ENCODE measurements at regions not wholly inside any gene's neighbourhood (a gene's known extent, or its start where the extent isn't known, plus 50 kb on each side); places are given as distances from the start of the nearest gene placed in this dataset.

- TF ChIP-seq ZNF274 (IDR thresholded peaks at IDR 0.05; ENCODE audit: low read depth, low read length) = no peak
- no peak overlapping the region for H3K4me3 ChIP-seq (ENCODE audit: low read length)
Observed at GRCh38 chr1:42043182-42043581, 110.0 kb upstream of the GUCA2B start.

GRCh38 chr1:42041031-42041430 lies 112.2 kb upstream of the GUCA2B start:
- no peak overlapping the region for H3K4me3 ChIP-seq (ENCODE audit: low read length)
- TF ChIP-seq ZNF274 (IDR thresholded peaks at IDR 0.05; ENCODE audit: low read depth, low read length) = no peak

- no peak for TF ChIP-seq ZNF274 (IDR thresholded peaks at IDR 0.05; ENCODE audit: low read depth, low read length)
- no peak overlapping the region for H3K4me3 ChIP-seq (ENCODE audit: low read length)
Observed at GRCh38 chr1:42040159-42040558, 113.1 kb upstream of the GUCA2B start.

GRCh38 chr1:42038261-42038660 lies 114.9 kb upstream of the GUCA2B start:
- TF ChIP-seq ZNF274 (IDR thresholded peaks at IDR 0.05; ENCODE audit: low read depth, low read length) = no peak
- no peak overlapping the region for H3K4me3 ChIP-seq (ENCODE audit: low read length)

- TF ChIP-seq ZNF274 (IDR thresholded peaks at IDR 0.05; ENCODE audit: low read depth, low read length) = no peak
Observed at GRCh38 chr1:42037586-42037985, 115.6 kb upstream of the GUCA2B start.

GRCh38 chr1:42037161-42037560 lies 116.0 kb upstream of the GUCA2B start:
- TF ChIP-seq ZNF274 (IDR thresholded peaks at IDR 0.05; ENCODE audit: low read depth, low read length) = no peak
- no peak overlapping the region for H3K4me3 ChIP-seq (ENCODE audit: low read length)

More at GRCh38 chr1:42037586-42037985, 115.6 kb upstream of the GUCA2B start:
- no peak overlapping the region for H3K4me3 ChIP-seq (ENCODE audit: low read length)

GRCh38 chr1:42035830-42036604 lies 117.2 kb upstream of the GUCA2B start:
- no peak for TF ChIP-seq ZNF274 (IDR thresholded peaks at IDR 0.05; ENCODE audit: low read depth, low read length)
- H3K4me3 ChIP-seq (ENCODE audit: low read length) = peak overlapping the region; percentile 76

- peak overlapping the region; percentile 76 for H3K4me3 ChIP-seq (ENCODE audit: low read length)
- TF ChIP-seq ZNF274 (IDR thresholded peaks at IDR 0.05; ENCODE audit: low read depth, low read length) = no peak
Observed at GRCh38 chr1:42035205-42035829, 116.6 kb upstream of the HIVEP3 start.

- TF ChIP-seq ZNF274 (IDR thresholded peaks at IDR 0.05; ENCODE audit: low read depth, low read length) = no peak
- peak overlapping the region; percentile 76 for H3K4me3 ChIP-seq (ENCODE audit: low read length)
Observed at GRCh38 chr1:42034426-42034825, 115.7 kb upstream of the HIVEP3 start.

DNA sequence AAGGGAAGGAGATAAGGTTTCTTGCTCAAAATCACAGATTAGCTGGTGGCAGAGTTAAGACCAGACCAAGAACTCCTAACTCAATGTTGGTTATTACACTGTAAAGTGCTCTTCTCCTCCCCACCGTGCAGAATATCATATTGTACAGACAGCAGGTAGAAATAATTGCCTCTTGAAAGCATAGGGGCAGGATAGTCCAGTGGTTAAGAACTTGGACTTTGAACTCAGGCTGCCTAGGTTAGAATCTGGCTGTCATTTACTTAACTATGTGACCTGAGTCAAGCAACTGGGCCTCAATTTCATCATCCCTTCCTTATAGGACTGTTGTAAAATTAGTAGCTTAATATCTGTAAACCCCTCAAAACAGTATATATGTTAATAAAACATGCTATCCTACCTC lies 114.9 kb upstream of the HIVEP3 start:
- TF ChIP-seq ZNF274 (IDR thresholded peaks at IDR 0.05; ENCODE audit: low read depth, low read length) = no peak

DNA sequence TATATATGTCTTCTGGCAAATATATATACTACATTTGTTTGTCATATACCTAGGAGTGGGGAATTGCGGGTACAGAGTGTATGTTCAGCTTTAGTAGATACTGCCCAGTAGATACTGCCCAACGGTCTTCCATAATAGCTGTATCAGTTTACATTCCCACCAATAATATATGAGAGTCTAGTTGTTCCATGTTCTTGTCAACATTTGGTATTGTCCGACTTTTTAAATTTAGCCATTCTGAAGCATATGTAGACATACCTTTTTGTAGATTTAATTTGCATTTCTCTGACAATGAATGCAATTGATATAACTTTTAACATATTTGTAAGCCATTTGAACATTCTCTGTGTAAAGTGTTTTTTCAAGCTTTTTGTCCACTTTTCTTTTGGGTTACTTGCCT lies 99.0 kb upstream of the HIVEP3 start:
- no peak for TF ChIP-seq ZNF274 (IDR thresholded peaks at IDR 0.05; ENCODE audit: low read depth, low read length)
- H3K4me3 ChIP-seq (ENCODE audit: low read length) = no peak overlapping the region

More for the DNA sequence above, 114.9 kb upstream of the HIVEP3 start:
- no peak overlapping the region for H3K4me3 ChIP-seq (ENCODE audit: low read length)

DNA sequence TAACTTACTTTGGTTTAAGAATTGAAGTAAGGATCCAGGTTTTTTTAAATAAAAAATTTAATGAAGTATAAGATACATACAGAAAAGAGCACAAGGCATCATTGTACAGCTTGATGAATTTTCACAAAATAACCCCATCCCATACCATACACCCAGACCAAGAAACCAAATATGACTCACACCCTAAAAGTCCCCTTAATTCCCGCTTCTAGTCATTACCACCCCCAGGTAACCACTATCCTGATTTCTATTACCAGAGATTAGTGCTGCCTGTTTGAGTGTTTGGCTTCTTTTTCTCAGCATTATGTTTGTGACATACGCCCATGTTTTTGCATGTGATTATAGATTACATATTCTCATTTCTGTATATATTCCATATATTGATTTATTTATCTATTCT lies 98.5 kb upstream of the HIVEP3 start:
- H3K4me3 ChIP-seq (ENCODE audit: low read length) = no peak overlapping the region
- no peak for TF ChIP-seq ZNF274 (IDR thresholded peaks at IDR 0.05; ENCODE audit: low read depth, low read length)

DNA sequence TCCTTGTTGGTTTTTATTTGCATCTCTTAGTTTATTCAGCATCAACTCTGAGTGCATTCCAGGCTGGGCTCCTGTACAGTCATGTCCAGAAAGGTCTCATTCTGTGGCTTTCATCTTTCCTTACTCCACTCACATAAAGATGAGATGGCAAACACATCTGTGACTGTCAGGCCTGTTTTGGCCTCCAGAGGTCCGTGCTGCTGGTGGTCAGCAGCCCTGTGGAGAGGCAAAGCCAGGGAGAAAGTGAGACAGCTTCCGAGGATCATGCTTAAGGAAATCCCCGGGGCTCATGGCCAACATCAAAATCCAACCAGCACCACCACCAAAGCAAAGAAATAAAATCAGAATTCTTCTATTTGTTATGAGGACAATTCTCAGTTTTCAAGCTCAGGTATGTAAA lies 96.1 kb upstream of the HIVEP3 start:
- no peak overlapping the region for H3K4me3 ChIP-seq (ENCODE audit: low read length)
- TF ChIP-seq ZNF274 (IDR thresholded peaks at IDR 0.05; ENCODE audit: low read depth, low read length) = no peak

GRCh38 chr1:42013881-42014470 lies 95.3 kb upstream of the HIVEP3 start:
- no peak overlapping the region for H3K4me3 ChIP-seq (ENCODE audit: low read length)

GRCh38 chr1:42012852-42013251 lies 94.1 kb upstream of the HIVEP3 start:
- TF ChIP-seq ZNF274 (IDR thresholded peaks at IDR 0.05; ENCODE audit: low read depth, low read length) = no peak

More at GRCh38 chr1:42013881-42014470, 95.3 kb upstream of the HIVEP3 start:
- TF ChIP-seq ZNF274 (IDR thresholded peaks at IDR 0.05; ENCODE audit: low read depth, low read length) = no peak

More at GRCh38 chr1:42012852-42013251, 94.1 kb upstream of the HIVEP3 start:
- no peak overlapping the region for H3K4me3 ChIP-seq (ENCODE audit: low read length)
